ENCODE measurements at regions not wholly inside any gene's neighbourhood (a gene's known extent, or its start where the extent isn't known, plus 50 kb on each side); places are given as distances from the start of the nearest gene placed in this dataset.
"Not testable (repeated sequence)": the region's sequence is repeated elsewhere in the genome, so short reads cannot be mapped to it uniquely, and the experiment has no call there.

DNA sequence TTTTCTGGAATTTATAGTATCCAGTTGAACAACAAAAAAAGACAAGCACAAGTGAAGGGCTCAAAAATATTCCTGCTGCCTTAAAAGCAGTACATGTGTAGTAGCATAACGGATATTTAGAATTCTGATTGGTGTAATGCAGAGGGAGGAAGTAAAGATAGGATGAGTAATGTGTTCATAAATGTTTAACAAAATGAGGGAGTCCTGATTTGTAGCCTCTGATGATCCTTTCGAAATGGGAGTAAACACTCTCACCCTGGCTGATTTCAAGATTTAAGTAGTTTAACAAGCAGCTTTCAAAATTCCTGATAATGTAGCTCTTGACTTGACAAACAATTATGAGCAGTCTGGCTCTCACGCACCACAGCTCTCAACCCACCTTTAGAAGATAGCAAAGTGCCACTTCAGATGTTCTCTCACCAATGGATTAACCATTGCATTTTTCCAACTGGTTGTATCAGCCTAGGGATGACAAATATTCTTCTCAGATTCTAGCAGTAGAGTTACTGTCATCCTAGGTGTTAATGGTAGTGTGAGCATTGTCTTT lies 86.5 kb upstream of the EMB start:
- TF ChIP-seq POLR2AphosphoS5 (IDR thresholded peaks at IDR 0.05; ENCODE audit: low read depth), result not testable (repeated sequence)
- TF ChIP-seq, protein P1, sequence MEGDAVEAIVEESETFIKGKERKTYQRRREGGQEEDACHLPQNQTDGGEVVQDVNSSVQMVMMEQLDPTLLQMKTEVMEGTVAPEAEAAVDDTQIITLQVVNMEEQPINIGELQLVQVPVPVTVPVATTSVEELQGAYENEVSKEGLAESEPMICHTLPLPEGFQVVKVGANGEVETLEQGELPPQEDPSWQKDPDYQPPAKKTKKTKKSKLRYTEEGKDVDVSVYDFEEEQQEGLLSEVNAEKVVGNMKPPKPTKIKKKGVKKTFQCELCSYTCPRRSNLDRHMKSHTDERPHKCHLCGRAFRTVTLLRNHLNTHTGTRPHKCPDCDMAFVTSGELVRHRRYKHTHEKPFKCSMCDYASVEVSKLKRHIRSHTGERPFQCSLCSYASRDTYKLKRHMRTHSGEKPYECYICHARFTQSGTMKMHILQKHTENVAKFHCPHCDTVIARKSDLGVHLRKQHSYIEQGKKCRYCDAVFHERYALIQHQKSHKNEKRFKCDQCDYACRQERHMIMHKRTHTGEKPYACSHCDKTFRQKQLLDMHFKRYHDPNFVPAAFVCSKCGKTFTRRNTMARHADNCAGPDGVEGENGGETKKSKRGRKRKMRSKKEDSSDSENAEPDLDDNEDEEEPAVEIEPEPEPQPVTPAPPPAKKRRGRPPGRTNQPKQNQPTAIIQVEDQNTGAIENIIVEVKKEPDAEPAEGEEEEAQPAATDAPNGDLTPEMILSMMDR (IDR thresholded peaks at IDR 0.05; ENCODE audit: insufficient read depth, low read length), result not testable (repeated sequence)

All from HL-60 (cell line).